ENCODE measurements at regions not wholly inside any gene's neighbourhood (a gene's known extent, or its start where the extent isn't known, plus 50 kb on each side); places are given as distances from the start of the nearest gene placed in this dataset.

GRCh38 chr22:48464246-48464645 lies 1363.4 kb downstream of the BRD1 start:
- no peak for TF ChIP-seq CTCF (IDR thresholded peaks at IDR 0.05; ENCODE audit: poor library complexity, severe bottlenecking)
- H3K27me3 ChIP-seq (ENCODE audit: insufficient read depth, poor library complexity, severe bottlenecking), result peaks cover 3% of the 10 kb centered on the region

GRCh38 chr22:48459859-48460823 lies 1367.5 kb downstream of the BRD1 start:
- DNase-seq (ENCODE audit: low spot score), result no peak
- no peaks in the 10 kb centered on the region for H3K9me3 ChIP-seq (ENCODE audit: severe bottlenecking)
- no peaks in the 10 kb centered on the region for H3K27me3 ChIP-seq (ENCODE audit: insufficient read depth, poor library complexity, severe bottlenecking)
- no peaks in the 10 kb centered on the region for H3K36me3 ChIP-seq (ENCODE audit: low read depth)
- no peak overlapping the region for H3K4me3 ChIP-seq (ENCODE audit: severe bottlenecking)
- no peak for TF ChIP-seq CTCF (IDR thresholded peaks at IDR 0.05; ENCODE audit: poor library complexity, severe bottlenecking)
- ATAC-seq (ENCODE audit: low read depth), result no peak
- H3K4me1 ChIP-seq (ENCODE audit: insufficient read depth, poor library complexity, severe bottlenecking), result no peaks in the 10 kb centered on the region
- H3K27ac ChIP-seq (ENCODE audit: poor library complexity, severe bottlenecking), result no peak overlapping the region

More at GRCh38 chr22:48464246-48464645, 1363.4 kb downstream of the BRD1 start:
- Histone ChIP-seq H3K4me3 (ENCODE audit: severe bottlenecking) (no peak overlapping the region), H3K36me3 (ENCODE audit: low read depth) (no peaks in the 10 kb centered on the region), H3K9me3 (ENCODE audit: severe bottlenecking) (no peaks in the 10 kb centered on the region), H3K4me1 (ENCODE audit: insufficient read depth, poor library complexity, severe bottlenecking) (no peaks in the 10 kb centered on the region), H3K27ac (ENCODE audit: poor library complexity, severe bottlenecking) (no peak overlapping the region)
- ATAC-seq (ENCODE audit: low read depth), result no peak
- no peak for DNase-seq (ENCODE audit: low spot score)

- DNase-seq (ENCODE audit: low spot score) (no peak), ATAC-seq (ENCODE audit: low read depth) (no peak)
- Histone ChIP-seq H3K4me3 (ENCODE audit: severe bottlenecking) (no peak overlapping the region), H3K27ac (ENCODE audit: poor library complexity, severe bottlenecking) (no peak overlapping the region), H3K27me3 (ENCODE audit: insufficient read depth, poor library complexity, severe bottlenecking) (no peaks in the 10 kb centered on the region), H3K4me1 (ENCODE audit: insufficient read depth, poor library complexity, severe bottlenecking) (no peaks in the 10 kb centered on the region), H3K36me3 (ENCODE audit: low read depth) (no peaks in the 10 kb centered on the region), H3K9me3 (ENCODE audit: severe bottlenecking) (no peaks in the 10 kb centered on the region)
- TF ChIP-seq CTCF (IDR thresholded peaks at IDR 0.05; ENCODE audit: poor library complexity, severe bottlenecking), result no peak
These were observed 1368.4 kb downstream of the BRD1 start for GRCh38 chr22:48459259-48459658.

- Histone ChIP-seq H3K9me3 (ENCODE audit: severe bottlenecking) (peaks cover 3% of the 10 kb centered on the region), H3K4me1 (ENCODE audit: insufficient read depth, poor library complexity, severe bottlenecking) (no peaks in the 10 kb centered on the region), H3K27ac (ENCODE audit: poor library complexity, severe bottlenecking) (no peak overlapping the region), H3K4me3 (ENCODE audit: severe bottlenecking) (no peak overlapping the region), H3K27me3 (ENCODE audit: insufficient read depth, poor library complexity, severe bottlenecking) (no peaks in the 10 kb centered on the region), H3K36me3 (ENCODE audit: low read depth) (no peaks in the 10 kb centered on the region)
- TF ChIP-seq CTCF (IDR thresholded peaks at IDR 0.05; ENCODE audit: poor library complexity, severe bottlenecking), result no peak
- DNase-seq (ENCODE audit: low spot score) (no peak), ATAC-seq (ENCODE audit: low read depth) (no peak)
These were observed 1371.2 kb downstream of the BRD1 start for GRCh38 chr22:48456449-48456848.
